Naive thymus-derived CD8-positive, alpha-beta T cell (primary cell): ENCODE measurements at regions not wholly inside any gene's neighbourhood (a gene's known extent, or its start where the extent isn't known, plus 50 kb on each side); places are given as distances from the start of the nearest gene placed in this dataset.

Experiments
- ATAC-seq, 2 donors: fragments of 150-1000 bp; cut with Tn5 transposase in 1 of 2; sonication (Bioruptor Pico), chemical (Tn5 transposase) in 1 of 2; 1 replicate in 1 of 2; 2 replicates in 1 of 2; pipeline ENCODE4 v1.10.0; 2021; ENCODE audit warnings: mild to moderate bottlenecking in 2 of 2, moderate library complexity in 2 of 2
- POLR2A ChIA-PET: fragments of 350-600 bp; sonication (Branson Sonifier 250); formaldehyde crosslinking; loops from one replicate; lab custom pipeline; 2021; ENCODE audit warnings: antibody characterized with exemption; lab: Charles Lee
- DNase-seq, 10 donors: peaks; one replicate each; pipeline versions ENCODE4 v3.0.0 to v3.0.0-alpha.2; 2020 to 2022
- H3K27ac Mint-ChIP-seq, 10 donors: one replicate each; pipeline ENCODE4 v1.8.0; 2020 to 2022; ENCODE audit warnings: mild to moderate bottlenecking in 10 of 10, mixed read lengths in 10 of 10, moderate library complexity in 4 of 10, inconsistent platforms in 1 of 10
- H3K27me3 Mint-ChIP-seq, 5 donors: one replicate each; pipeline ENCODE4 v1.8.0; 2021 to 2022; ENCODE audit warnings: mixed read lengths in 5 of 5
- H3K36me3 Mint-ChIP-seq, 3 donors: one replicate each; pipeline ENCODE4 v1.8.0; 2020 to 2022; ENCODE audit warnings: mixed read lengths in 3 of 3, mild to moderate bottlenecking in 2 of 3, inconsistent platforms in 1 of 3
- H3K4me1 Mint-ChIP-seq, 4 donors: one replicate each; pipeline ENCODE4 v1.8.0; 2021 to 2022; ENCODE audit warnings: mixed read lengths in 4 of 4
- H3K4me3 Mint-ChIP-seq, 10 donors: one replicate each; pipeline ENCODE4 v1.8.0; 2020 to 2022; ENCODE audit warnings: mild to moderate bottlenecking in 10 of 10, mixed read lengths in 10 of 10, moderate library complexity in 6 of 10, inconsistent platforms in 1 of 10
- H3K9me3 Mint-ChIP-seq, 9 donors: one replicate each; pipeline ENCODE4 v1.8.0; 2020 to 2022; ENCODE audit warnings: mixed read lengths in 9 of 9, mild to moderate bottlenecking in 3 of 9, inconsistent platforms in 1 of 9, moderate library complexity in 1 of 9

GRCh38 chr5:4541334-4541733 is 598.8 kb upstream of the ADAMTS16 start:
- Mint-ChIP-seq H3K4me1 (no peaks in the 10 kb centered on the region), H3K27me3 (no peaks in the 10 kb centered on the region)

GRCh38 chr5:4542145-4542778 is 597.9 kb upstream of the ADAMTS16 start:
- DNase-seq (no peak), ATAC-seq (no peak)
- Mint-ChIP-seq H3K4me1 (no peaks in the 10 kb centered on the region), H3K4me3 (no peak overlapping the region), H3K36me3 (no peaks in the 10 kb centered on the region), H3K27me3 (peaks cover 0 to 1% (median 0%) of the 10 kb centered on the region in 5 donors), H3K9me3 (peaks cover 0 to 14% (median 6%) of the 10 kb centered on the region in 9 donors), H3K27ac (no peak overlapping the region)
- POLR2A ChIA-PET, result no interaction called here

More at GRCh38 chr5:4541334-4541733, 598.8 kb upstream of the ADAMTS16 start:
- no peak overlapping the region for H3K4me3 Mint-ChIP-seq
- no peak overlapping the region for H3K27ac Mint-ChIP-seq
- ATAC-seq (no peak), DNase-seq (no peak)
- peaks cover 0 to 14% (median 5%) of the 10 kb centered on the region in 9 donors for H3K9me3 Mint-ChIP-seq
- POLR2A ChIA-PET, result no interaction called here
- H3K36me3 Mint-ChIP-seq, result no peaks in the 10 kb centered on the region

- Mint-ChIP-seq H3K9me3 (peaks cover 0 to 13% (median 6%) of the 10 kb centered on the region in 9 donors), H3K27me3 (peaks cover 0 to 6% (median 1%) of the 10 kb centered on the region in 5 donors), H3K36me3 (no peaks in the 10 kb centered on the region), H3K4me1 (no peaks in the 10 kb centered on the region), H3K4me3 (no peak overlapping the region), H3K27ac (no peak overlapping the region)
- DNase-seq (no peak), ATAC-seq (no peak)
- POLR2A ChIA-PET, result no interaction called here
Observed at GRCh38 chr5:4544049-4544670, 596.0 kb upstream of the ADAMTS16 start.

- Mint-ChIP-seq H3K4me1 (no peaks in the 10 kb centered on the region), H3K36me3 (peaks cover 0 to 3% (median 0%) of the 10 kb centered on the region in 3 donors), H3K9me3 (peaks cover 0 to 14% (median 4%) of the 10 kb centered on the region in 9 donors), H3K4me3 (no peak overlapping the region), H3K27me3 (peaks cover 0 to 6% (median 1%) of the 10 kb centered on the region in 5 donors), H3K27ac (no peak overlapping the region)
- POLR2A ChIA-PET, result no interaction called here
- no peak for DNase-seq
- no peak for ATAC-seq
Observed at GRCh38 chr5:4547547-4547946, 592.6 kb upstream of the ADAMTS16 start.

GRCh38 chr5:4548341-4548740 is 591.8 kb upstream of the ADAMTS16 start:
- POLR2A ChIA-PET, result no interaction called here
- DNase-seq (no peak), ATAC-seq (no peak)
- H3K36me3 Mint-ChIP-seq, result peaks cover 0 to 3% (median 0%) of the 10 kb centered on the region in 3 donors
- H3K9me3 Mint-ChIP-seq, result peaks cover 0 to 14% (median 7%) of the 10 kb centered on the region in 9 donors
- H3K4me1 Mint-ChIP-seq, result no peaks in the 10 kb centered on the region
- H3K27me3 Mint-ChIP-seq, result peaks cover 0 to 6% (median 1%) of the 10 kb centered on the region in 5 donors
- H3K27ac Mint-ChIP-seq, result no peak overlapping the region
- no peak overlapping the region for H3K4me3 Mint-ChIP-seq

- Mint-ChIP-seq H3K36me3 (peaks cover 0 to 3% (median 0%) of the 10 kb centered on the region in 3 donors), H3K27ac (no peak overlapping the region), H3K9me3 (peaks cover 0 to 14% (median 6%) of the 10 kb centered on the region in 9 donors), H3K4me1 (no peaks in the 10 kb centered on the region), H3K27me3 (peaks cover 0 to 6% (median 1%) of the 10 kb centered on the region in 5 donors), H3K4me3 (no peak overlapping the region)
- ATAC-seq, result no peak
- DNase-seq, result no peak
- POLR2A ChIA-PET, result no interaction called here
Observed at GRCh38 chr5:4549351-4549750, 590.8 kb upstream of the ADAMTS16 start.

GRCh38 chr5:4551034-4551433 is 589.1 kb upstream of the ADAMTS16 start:
- Mint-ChIP-seq H3K27ac (no peak overlapping the region), H3K36me3 (peaks cover 0 to 3% (median 0%) of the 10 kb centered on the region in 3 donors), H3K9me3 (peaks cover 0 to 14% (median 6%) of the 10 kb centered on the region in 9 donors), H3K27me3 (peaks cover 0 to 6% (median 1%) of the 10 kb centered on the region in 5 donors), H3K4me1 (no peaks in the 10 kb centered on the region), H3K4me3 (no peak overlapping the region)
- DNase-seq (no peak), ATAC-seq (no peak)
- POLR2A ChIA-PET, result no interaction called here

GRCh38 chr5:4553130-4553529 is 587.0 kb upstream of the ADAMTS16 start:
- H3K4me3 Mint-ChIP-seq, result no peak overlapping the region
- DNase-seq, result no peak
- no peaks in the 10 kb centered on the region for H3K4me1 Mint-ChIP-seq

GRCh38 chr5:4553978-4554377 is 586.2 kb upstream of the ADAMTS16 start:
- POLR2A ChIA-PET, result no interaction called here
- DNase-seq, result no peak
- no peak for ATAC-seq
- peaks cover 0 to 2% (median 0%) of the 10 kb centered on the region in 5 donors for H3K27me3 Mint-ChIP-seq
- H3K27ac Mint-ChIP-seq, result no peak overlapping the region
- H3K4me1 Mint-ChIP-seq, result no peaks in the 10 kb centered on the region
- peaks cover 0 to 13% (median 7%) of the 10 kb centered on the region in 9 donors for H3K9me3 Mint-ChIP-seq
- peaks cover 0 to 3% (median 0%) of the 10 kb centered on the region in 3 donors for H3K36me3 Mint-ChIP-seq
- no peak overlapping the region for H3K4me3 Mint-ChIP-seq

More at GRCh38 chr5:4553130-4553529, 587.0 kb upstream of the ADAMTS16 start:
- H3K27ac Mint-ChIP-seq, result no peak overlapping the region
- peaks cover 0 to 6% (median 0%) of the 10 kb centered on the region in 5 donors for H3K27me3 Mint-ChIP-seq
- POLR2A ChIA-PET, result no interaction called here
- peaks cover 0 to 13% (median 8%) of the 10 kb centered on the region in 9 donors for H3K9me3 Mint-ChIP-seq
- H3K36me3 Mint-ChIP-seq, result peaks cover 0 to 3% (median 0%) of the 10 kb centered on the region in 3 donors
- ATAC-seq, result no peak

- peaks cover 0 to 10% (median 0%) of the 10 kb centered on the region in 3 donors for H3K36me3 Mint-ChIP-seq
- POLR2A ChIA-PET, result no interaction called here
- no peaks in the 10 kb centered on the region for H3K4me1 Mint-ChIP-seq
- peaks cover 0 to 21% (median 10%) of the 10 kb centered on the region in 9 donors for H3K9me3 Mint-ChIP-seq
- ATAC-seq (no peak), DNase-seq (no peak)
- no peak overlapping the region for H3K27ac Mint-ChIP-seq
- peaks cover 0 to 2% (median 0%) of the 10 kb centered on the region in 5 donors for H3K27me3 Mint-ChIP-seq
- H3K4me3 Mint-ChIP-seq, result no peak overlapping the region
Observed at GRCh38 chr5:4555725-4556285, 584.3 kb upstream of the ADAMTS16 start.

- DNase-seq (no peak), ATAC-seq (no peak)
- peaks cover 0 to 17% (median 0%) of the 10 kb centered on the region in 3 donors for H3K36me3 Mint-ChIP-seq
- H3K4me3 Mint-ChIP-seq, result no peak overlapping the region
- peaks cover 0 to 2% (median 0%) of the 10 kb centered on the region in 5 donors for H3K27me3 Mint-ChIP-seq
- POLR2A ChIA-PET, result no interaction called here
- no peak overlapping the region for H3K27ac Mint-ChIP-seq
- H3K4me1 Mint-ChIP-seq, result peaks cover 0 to 2% (median 0%) of the 10 kb centered on the region in 4 donors
- H3K9me3 Mint-ChIP-seq, result peaks cover 5 to 39% (median 19%) of the 10 kb centered on the region in 9 donors
Observed at GRCh38 chr5:4561403-4561802, 578.7 kb upstream of the ADAMTS16 start.

- Mint-ChIP-seq H3K4me1 (peaks cover 0 to 2% (median 0%) of the 10 kb centered on the region in 4 donors), H3K27me3 (peaks cover 0 to 2% (median 0%) of the 10 kb centered on the region in 5 donors), H3K4me3 (no peak overlapping the region), H3K9me3 (peaks cover 4 to 46% (median 17%) of the 10 kb centered on the region in 9 donors), H3K27ac (no peak overlapping the region), H3K36me3 (peaks cover 0 to 17% (median 0%) of the 10 kb centered on the region in 3 donors)
- DNase-seq (no peak), ATAC-seq (no peak)
- POLR2A ChIA-PET, result no interaction called here
Observed at GRCh38 chr5:4563400-4563799, 576.7 kb upstream of the ADAMTS16 start.
